Karpas-422 (cell line): ENCODE measurements at regions not wholly inside any gene's neighbourhood (a gene's known extent, or its start where the extent isn't known, plus 50 kb on each side); places are given as distances from the start of the nearest gene placed in this dataset.
A peak's percentile ranks its signal among the peaks of the same experiment; 100 is the strongest.

Experiments used
- DNase-seq: peaks from one replicate; pipeline ENCODE4 v3.0.0-alpha.2; 2015
- H2AFZ ChIP-seq: fragments of 200-600 bp; sonication (generic); 2 replicates; pipeline ENCODE4 v1.6.1; 2014; ENCODE audit warnings: antibody characterized with exemption, low read length, mixed read lengths
- H3K27ac ChIP-seq: fragments of 200-600 bp; sonication (generic); 2 replicates; pipeline ENCODE4 v1.5.1; 2014; ENCODE audit warnings: mild to moderate bottlenecking, low read length, moderate library complexity
- H3K27me3 ChIP-seq: fragments of 200-600 bp; sonication (generic); 2 replicates; pipeline ENCODE4 v1.6.1; 2014; ENCODE audit warnings: low read length, mixed read lengths
- H3K36me3 ChIP-seq: fragments of 200-600 bp; sonication (generic); 2 replicates; pipeline ENCODE4 v1.6.1; 2014; ENCODE audit warnings: low read length, mixed read lengths; ENCODE audit not compliant: insufficient read depth
- H3K4me1 ChIP-seq: fragments of 200-600 bp; sonication (generic); 2 replicates; pipeline ENCODE4 v1.6.1; 2014; ENCODE audit warnings: mild to moderate bottlenecking, low read length, mixed read lengths
- H3K4me2 ChIP-seq: fragments of 200-600 bp; sonication (generic); 2 replicates; pipeline ENCODE4 v1.6.1; 2014; ENCODE audit warnings: low read length, low read depth, mild to moderate bottlenecking; ENCODE audit not compliant: poor library complexity, severe bottlenecking
- H3K4me3 ChIP-seq: fragments of 200-600 bp; sonication (generic); 2 replicates; pipeline ENCODE4 v1.5.1; 2014; ENCODE audit warnings: mild to moderate bottlenecking, antibody characterized with exemption, low read length, mixed read lengths
- H3K79me2 ChIP-seq: fragments of 200-600 bp; sonication (generic); 2 replicates; pipeline ENCODE4 v1.6.1; 2014; ENCODE audit warnings: mild to moderate bottlenecking, low read length, mixed read lengths
- H3K9ac ChIP-seq: fragments of 200-600 bp; sonication (generic); 2 replicates; pipeline ENCODE4 v1.6.0; 2014; ENCODE audit warnings: low read length
- H3K9me2 ChIP-seq: fragments of 200-600 bp; sonication (generic), shearing (Covaris generic); replicated peaks from 2 replicates; pipeline ENCODE4 v1.6.0; 2014; ENCODE audit warnings: mild to moderate bottlenecking, low read length, moderate library complexity; ENCODE audit not compliant: insufficient read depth
- H3K9me3 ChIP-seq: fragments of 300-700, 200-600 bp; sonication (generic); 2 replicates; pipeline ENCODE4 v1.6.1; 2014; ENCODE audit warnings: low read length, mixed read lengths
- H4K20me1 ChIP-seq: fragments of 200-600 bp; sonication (generic); 2 replicates; pipeline ENCODE4 v1.6.1; 2014; ENCODE audit warnings: mild to moderate bottlenecking, antibody characterized with exemption, low read length, low read depth; ENCODE audit not compliant: insufficient read depth

- no peak overlapping the region for H3K9ac ChIP-seq
- no peaks in the 10 kb centered on the region for H3K9me3 ChIP-seq
- H3K9me2 ChIP-seq, result no peaks in the 10 kb centered on the region
- peaks cover 3% of the 10 kb centered on the region; the same call in 1 of the 2 replicates for H3K4me1 ChIP-seq
- no peak overlapping the region for H2AFZ ChIP-seq
- no peaks in the 10 kb centered on the region for H3K36me3 ChIP-seq
- H3K4me3 ChIP-seq, result no peak overlapping the region
- no peaks in the 10 kb centered on the region for H3K79me2 ChIP-seq
- H3K27ac ChIP-seq, result no peak overlapping the region
- no peaks in the 10 kb centered on the region for H3K27me3 ChIP-seq
- no peak overlapping the region for H3K4me2 ChIP-seq
- no peak for DNase-seq
- no peaks in the 10 kb centered on the region for H4K20me1 ChIP-seq
Measured at GRCh38 chr3:17836092-17836491, 93.7 kb upstream of the TBC1D5 start.

GRCh38 chr3:17833786-17834559, 91.5 kb upstream of the TBC1D5 start:
- Histone ChIP-seq H3K4me1 (no peaks in the 10 kb centered on the region), H3K36me3 (no peaks in the 10 kb centered on the region), H3K9me2 (no peaks in the 10 kb centered on the region), H3K4me2 (no peak overlapping the region), H3K9me3 (no peaks in the 10 kb centered on the region), H4K20me1 (no peaks in the 10 kb centered on the region), H3K27me3 (no peaks in the 10 kb centered on the region), H3K27ac (no peak overlapping the region), H3K9ac (no peak overlapping the region), H2AFZ (no peak overlapping the region), H3K79me2 (no peaks in the 10 kb centered on the region), H3K4me3 (no peak overlapping the region)
- no peak for DNase-seq

- Histone ChIP-seq H3K27me3 (no peaks in the 10 kb centered on the region), H3K36me3 (no peaks in the 10 kb centered on the region), H3K4me2 (no peak overlapping the region)
Measured at GRCh38 chr3:17832016-17832415, 89.6 kb upstream of the TBC1D5 start.

GRCh38 chr3:17831366-17831765, 88.9 kb upstream of the TBC1D5 start:
- Histone ChIP-seq H3K9ac (no peak overlapping the region), H3K9me2 (no peaks in the 10 kb centered on the region), H3K36me3 (no peaks in the 10 kb centered on the region), H3K27me3 (no peaks in the 10 kb centered on the region), H3K9me3 (no peaks in the 10 kb centered on the region), H4K20me1 (no peaks in the 10 kb centered on the region), H3K79me2 (no peaks in the 10 kb centered on the region), H3K27ac (no peak overlapping the region), H2AFZ (no peak overlapping the region), H3K4me3 (no peak overlapping the region), H3K4me1 (peaks cover 6% of the 10 kb centered on the region), H3K4me2 (no peak overlapping the region)
- no peak for DNase-seq

More at GRCh38 chr3:17832016-17832415, 89.6 kb upstream of the TBC1D5 start:
- Histone ChIP-seq H3K4me1 (peaks cover 6% of the 10 kb centered on the region), H3K79me2 (no peaks in the 10 kb centered on the region), H3K9ac (no peak overlapping the region), H2AFZ (no peak overlapping the region), H3K9me2 (no peaks in the 10 kb centered on the region), H3K4me3 (no peak overlapping the region), H3K27ac (no peak overlapping the region), H3K9me3 (no peaks in the 10 kb centered on the region), H4K20me1 (no peaks in the 10 kb centered on the region)
- no peak for DNase-seq

GRCh38 chr3:17830788-17831187, 88.4 kb upstream of the TBC1D5 start:
- H3K9me2 ChIP-seq, result no peaks in the 10 kb centered on the region
- no peaks in the 10 kb centered on the region for H3K36me3 ChIP-seq
- H3K4me3 ChIP-seq, result no peak overlapping the region
- no peak overlapping the region for H3K4me2 ChIP-seq
- H3K79me2 ChIP-seq, result no peaks in the 10 kb centered on the region
- H3K4me1 ChIP-seq, result peaks cover 6% of the 10 kb centered on the region
- H4K20me1 ChIP-seq, result no peaks in the 10 kb centered on the region
- H3K27ac ChIP-seq, result no peak overlapping the region
- no peak overlapping the region for H3K9ac ChIP-seq
- no peak for DNase-seq
- no peaks in the 10 kb centered on the region for H3K9me3 ChIP-seq
- H2AFZ ChIP-seq, result no peak overlapping the region
- H3K27me3 ChIP-seq, result no peaks in the 10 kb centered on the region

GRCh38 chr3:17828388-17828787, 86.0 kb upstream of the TBC1D5 start:
- Histone ChIP-seq H3K4me2 (peak overlapping the region; percentile 5), H3K9me2 (no peaks in the 10 kb centered on the region), H3K4me3 (no peak overlapping the region), H2AFZ (no peak overlapping the region), H3K79me2 (no peaks in the 10 kb centered on the region), H3K27me3 (no peaks in the 10 kb centered on the region), H3K9me3 (no peaks in the 10 kb centered on the region), H4K20me1 (no peaks in the 10 kb centered on the region), H3K9ac (no peak overlapping the region), H3K4me1 (peaks cover 6% of the 10 kb centered on the region), H3K36me3 (no peaks in the 10 kb centered on the region), H3K27ac (no peak overlapping the region)
- DNase-seq, result no peak

GRCh38 chr3:17825298-17825697, 82.9 kb upstream of the TBC1D5 start:
- H3K9me2 ChIP-seq, result no peaks in the 10 kb centered on the region
- H3K9ac ChIP-seq, result no peak overlapping the region
- H3K36me3 ChIP-seq, result no peaks in the 10 kb centered on the region
- no peaks in the 10 kb centered on the region for H3K9me3 ChIP-seq
- H3K27me3 ChIP-seq, result no peaks in the 10 kb centered on the region
- H3K4me1 ChIP-seq, result peaks cover 6% of the 10 kb centered on the region
- H2AFZ ChIP-seq, result no peak overlapping the region
- H3K79me2 ChIP-seq, result no peaks in the 10 kb centered on the region
- no peak overlapping the region for H3K4me2 ChIP-seq
- no peak for DNase-seq
- H4K20me1 ChIP-seq, result no peaks in the 10 kb centered on the region
- H3K27ac ChIP-seq, result no peak overlapping the region
- H3K4me3 ChIP-seq, result no peak overlapping the region

GRCh38 chr3:17823816-17824215, 81.4 kb upstream of the TBC1D5 start:
- H2AFZ ChIP-seq, result no peak overlapping the region
- no peak overlapping the region for H3K9ac ChIP-seq

More at GRCh38 chr3:17823816-17824215, 81.4 kb upstream of the TBC1D5 start:
- Histone ChIP-seq H3K27ac (no peak overlapping the region), H4K20me1 (no peaks in the 10 kb centered on the region), H3K4me1 (peaks cover 5% of the 10 kb centered on the region), H3K79me2 (no peaks in the 10 kb centered on the region), H3K36me3 (no peaks in the 10 kb centered on the region), H3K4me2 (no peak overlapping the region), H3K27me3 (no peaks in the 10 kb centered on the region), H3K9me2 (no peaks in the 10 kb centered on the region), H3K9me3 (no peaks in the 10 kb centered on the region), H3K4me3 (no peak overlapping the region)
- DNase-seq, result no peak
